Hepatocyte (in vitro differentiated cells): ENCODE measurements at regions not wholly inside any gene's neighbourhood (a gene's known extent, or its start where the extent isn't known, plus 50 kb on each side); places are given as distances from the start of the nearest gene placed in this dataset.

Experiments used
- EZH2 ChIP-seq: fragments of 200-600 bp; sonication (generic); IDR thresholded peaks from 2 replicates; pipeline ENCODE4 v1.6.1; 2016; ENCODE audit warnings: antibody characterized with exemption, mild to moderate bottlenecking, borderline replicate concordance
- TF ChIP-seq, protein P1 (sequence below): fragments of 200-600 bp; sonication (generic); IDR thresholded peaks from 2 replicates; pipeline ENCODE4 v1.5.1; 2016; ENCODE audit warnings: antibody characterized with exemption, mild to moderate bottlenecking; ENCODE audit not compliant: poor library complexity

DNA sequence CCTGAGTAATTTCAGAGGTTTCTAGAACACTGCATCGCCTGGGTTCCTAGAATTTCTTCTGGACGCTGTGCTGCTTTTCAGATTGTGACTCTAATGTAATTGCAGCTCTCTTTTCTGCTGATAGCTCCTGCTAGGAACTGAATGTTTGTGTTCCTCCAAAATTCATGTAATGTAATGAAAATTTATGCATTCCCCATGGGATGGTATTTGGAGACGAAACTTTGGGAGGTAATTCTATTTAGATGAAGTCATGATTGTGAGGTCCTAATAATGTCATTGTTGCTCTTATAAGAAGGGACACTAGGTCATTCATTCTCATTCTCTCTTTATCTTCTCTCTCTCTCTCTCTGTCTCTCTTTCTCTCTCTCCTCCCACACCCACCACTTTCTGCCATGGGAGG, 223.9 kb upstream of the DOK6 start:
- TF ChIP-seq, protein P1, sequence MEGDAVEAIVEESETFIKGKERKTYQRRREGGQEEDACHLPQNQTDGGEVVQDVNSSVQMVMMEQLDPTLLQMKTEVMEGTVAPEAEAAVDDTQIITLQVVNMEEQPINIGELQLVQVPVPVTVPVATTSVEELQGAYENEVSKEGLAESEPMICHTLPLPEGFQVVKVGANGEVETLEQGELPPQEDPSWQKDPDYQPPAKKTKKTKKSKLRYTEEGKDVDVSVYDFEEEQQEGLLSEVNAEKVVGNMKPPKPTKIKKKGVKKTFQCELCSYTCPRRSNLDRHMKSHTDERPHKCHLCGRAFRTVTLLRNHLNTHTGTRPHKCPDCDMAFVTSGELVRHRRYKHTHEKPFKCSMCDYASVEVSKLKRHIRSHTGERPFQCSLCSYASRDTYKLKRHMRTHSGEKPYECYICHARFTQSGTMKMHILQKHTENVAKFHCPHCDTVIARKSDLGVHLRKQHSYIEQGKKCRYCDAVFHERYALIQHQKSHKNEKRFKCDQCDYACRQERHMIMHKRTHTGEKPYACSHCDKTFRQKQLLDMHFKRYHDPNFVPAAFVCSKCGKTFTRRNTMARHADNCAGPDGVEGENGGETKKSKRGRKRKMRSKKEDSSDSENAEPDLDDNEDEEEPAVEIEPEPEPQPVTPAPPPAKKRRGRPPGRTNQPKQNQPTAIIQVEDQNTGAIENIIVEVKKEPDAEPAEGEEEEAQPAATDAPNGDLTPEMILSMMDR, result no peak
- no peak for TF ChIP-seq EZH2
